ENCODE measurements at regions not wholly inside any gene's neighbourhood (a gene's known extent, or its start where the extent isn't known, plus 50 kb on each side); places are given as distances from the start of the nearest gene placed in this dataset.

GRCh38 chr18:77708826-77709506 lies 459.3 kb downstream of the GALR1 start:
- DNase-seq (ENCODE audit: low read depth, low spot score) = no peak
- Histone ChIP-seq H3K4me3 (ENCODE audit: control insufficient read depth in 2 of 3, extremely low read depth in 1 of 3, insufficient read depth in 2 of 3, low read depth in 1 of 3, low read length in 3 of 3) (no peak overlapping the region), H3K9me3 (ENCODE audit: control insufficient read depth, low read depth, low read length) (no peaks in the 10 kb centered on the region), H3K4me2 (ENCODE audit: control insufficient read depth, extremely low read depth, insufficient read depth, low read depth, low read length) (no peak overlapping the region), H3K27ac (ENCODE audit: control insufficient read depth, insufficient read depth, low read length) (no peak overlapping the region), H3K9ac (ENCODE audit: control insufficient read depth, extremely low read depth, insufficient read depth, low read length) (no peak overlapping the region), H3K36me3 (ENCODE audit: control insufficient read depth in 2 of 2, extremely low read depth in 1 of 2, insufficient read depth in 2 of 2, low read length in 2 of 2) (no peaks in the 10 kb centered on the region), H4K20me1 (ENCODE audit: control insufficient read depth, extremely low read depth, insufficient read depth, low read length) (no peaks in the 10 kb centered on the region), H3K9me1 (ENCODE audit: control insufficient read depth, extremely low read depth, insufficient read depth, low read length) (no peaks in the 10 kb centered on the region), H3K4me1 (ENCODE audit: control insufficient read depth, extremely low read depth, insufficient read depth, low read length) (no peaks in the 10 kb centered on the region), H3K79me2 (ENCODE audit: control insufficient read depth, insufficient read depth, low read length) (no peaks in the 10 kb centered on the region), H2AFZ (ENCODE audit: control insufficient read depth, low read length) (no peak overlapping the region), H3K27me3 (ENCODE audit: control insufficient read depth, extremely low read depth, insufficient read depth, low read length) (no peaks in the 10 kb centered on the region)
- TF ChIP-seq CTCF (optimal IDR thresholded peaks at IDR 0.05 in 1 of 3, IDR thresholded peaks at IDR 0.05 in 1 of 3, conservative IDR thresholded peaks at IDR 0.05 in 1 of 3; ENCODE audit: extremely low read depth in 1 of 3, insufficient read depth in 2 of 3, low read length in 3 of 3) (no peak), EZH2 (IDR thresholded peaks at IDR 0.05; ENCODE audit: low read length) (no peak)
- FAIRE-seq = no peak
- dilution Hi-C loops (cut with MboI; ENCODE audit: extremely low pct_ligation_motif_present, low sequenced_read_pairs) = no loop called here

GRCh38 chr18:77711096-77711495 lies 461.4 kb downstream of the GALR1 start:
- DNase-seq (ENCODE audit: low read depth, low spot score) (no peak), FAIRE-seq (no peak)
- H3K9me3 ChIP-seq (ENCODE audit: control insufficient read depth, low read depth, low read length) = no peaks in the 10 kb centered on the region
- dilution Hi-C loops (cut with MboI; ENCODE audit: extremely low pct_ligation_motif_present, low sequenced_read_pairs) = no loop called here
- H3K4me3 ChIP-seq (ENCODE audit: control insufficient read depth in 2 of 3, extremely low read depth in 1 of 3, insufficient read depth in 2 of 3, low read depth in 1 of 3, low read length in 3 of 3) = no peak overlapping the region
- no peaks in the 10 kb centered on the region for H4K20me1 ChIP-seq (ENCODE audit: control insufficient read depth, extremely low read depth, insufficient read depth, low read length)
- H3K4me2 ChIP-seq (ENCODE audit: control insufficient read depth, extremely low read depth, insufficient read depth, low read depth, low read length) = no peak overlapping the region
- no peaks in the 10 kb centered on the region for H3K9me1 ChIP-seq (ENCODE audit: control insufficient read depth, extremely low read depth, insufficient read depth, low read length)
- no peaks in the 10 kb centered on the region for H3K79me2 ChIP-seq (ENCODE audit: control insufficient read depth, insufficient read depth, low read length)
- no peak overlapping the region for H2AFZ ChIP-seq (ENCODE audit: control insufficient read depth, low read length)
- no peak overlapping the region for H3K9ac ChIP-seq (ENCODE audit: control insufficient read depth, extremely low read depth, insufficient read depth, low read length)
- no peak overlapping the region for H3K27ac ChIP-seq (ENCODE audit: control insufficient read depth, insufficient read depth, low read length)
- H3K4me1 ChIP-seq (ENCODE audit: control insufficient read depth, extremely low read depth, insufficient read depth, low read length) = no peaks in the 10 kb centered on the region
- no peak for TF ChIP-seq EZH2 (IDR thresholded peaks at IDR 0.05; ENCODE audit: low read length)
- TF ChIP-seq CTCF (optimal IDR thresholded peaks at IDR 0.05 in 1 of 3, IDR thresholded peaks at IDR 0.05 in 1 of 3, conservative IDR thresholded peaks at IDR 0.05 in 1 of 3; ENCODE audit: extremely low read depth in 1 of 3, insufficient read depth in 2 of 3, low read length in 3 of 3) = no peak
- H3K36me3 ChIP-seq (ENCODE audit: control insufficient read depth in 2 of 2, extremely low read depth in 1 of 2, insufficient read depth in 2 of 2, low read length in 2 of 2) = no peaks in the 10 kb centered on the region
- no peaks in the 10 kb centered on the region for H3K27me3 ChIP-seq (ENCODE audit: control insufficient read depth, extremely low read depth, insufficient read depth, low read length)

All from keratinocyte (primary cell).